ENCODE measurements at regions not wholly inside any gene's neighbourhood (a gene's known extent, or its start where the extent isn't known, plus 50 kb on each side); places are given as distances from the start of the nearest gene placed in this dataset.

DNA sequence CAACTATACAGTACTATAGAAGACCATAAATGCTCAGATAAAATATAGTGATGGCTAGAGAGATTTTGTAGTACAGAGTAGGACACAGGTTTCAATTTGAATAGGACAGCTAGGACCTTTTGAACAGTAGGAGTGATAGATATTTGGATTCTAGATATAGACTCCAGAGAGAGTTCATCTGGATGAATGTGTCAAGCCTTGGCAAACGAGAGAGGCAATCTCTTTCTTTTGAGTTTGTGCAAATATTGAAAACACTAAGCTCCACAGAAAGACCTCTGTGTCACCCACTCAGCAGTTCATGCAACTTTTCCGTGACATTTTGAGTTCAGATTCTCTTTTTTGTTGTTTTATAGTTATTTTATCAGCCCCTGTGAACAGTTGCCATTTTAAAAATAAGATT is 834.3 kb upstream of the COBL start:
- no peak for TF ChIP-seq EP300 (IDR thresholded peaks at IDR 0.05)
- H3K9me3 ChIP-seq: no peaks in the 10 kb centered on the region
- intact Hi-C loops (cut with DNase I; ENCODE audit: low total_unique reads): no loop called here
- WGBS, 5 donors: 31 to 46% (median 36%) methylated on average over 2 of the region's 2 CpGs
- H3K4me1 ChIP-seq: peaks cover 0 to 9% (median 0%) of the 10 kb centered on the region in 4 donors
- H3K4me3 ChIP-seq: no peak overlapping the region
- no peak overlapping the region for H3K27ac ChIP-seq
- no peaks in the 10 kb centered on the region for H3K36me3 ChIP-seq
- no peaks in the 10 kb centered on the region for H3K27me3 ChIP-seq
- DNase-seq: no peak

DNA sequence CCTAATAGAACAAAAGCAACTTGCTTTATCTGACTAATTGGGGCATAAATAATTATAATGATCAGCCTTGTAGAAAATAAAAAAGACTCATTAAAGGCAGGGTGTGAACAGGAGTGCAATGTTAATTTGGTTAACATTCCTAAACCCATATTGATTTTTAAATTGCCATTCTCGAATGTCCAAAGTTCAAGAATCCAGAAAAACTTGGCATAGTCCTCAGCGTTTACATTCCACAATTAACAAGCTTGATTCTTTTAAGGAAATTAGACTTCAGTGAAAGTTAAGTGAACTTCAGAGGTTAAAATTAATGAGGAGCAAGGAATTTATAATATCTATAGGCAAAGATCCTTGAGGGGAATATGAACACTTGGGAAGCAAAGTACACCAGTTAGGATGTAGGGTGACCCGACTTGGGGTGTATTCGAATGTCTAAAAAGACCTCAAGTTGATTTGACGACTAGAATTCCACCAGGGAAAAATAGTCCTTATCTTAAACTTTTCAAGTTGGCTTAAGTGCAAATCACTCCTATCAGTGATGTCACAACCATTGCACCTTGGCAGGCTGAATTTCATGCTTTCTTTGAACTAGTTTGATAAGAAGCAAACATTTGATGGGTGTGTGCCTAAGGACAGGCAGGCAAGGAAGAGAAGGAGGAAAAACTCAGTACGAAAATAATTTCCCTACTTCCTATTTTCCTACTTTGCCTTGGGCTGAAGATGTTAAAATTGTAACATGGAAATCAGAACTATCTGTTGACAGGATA is 830.4 kb upstream of the COBL start:
- H3K27me3 ChIP-seq: no peaks in the 10 kb centered on the region
- peak; percentile 47 to 72 for DNase-seq
- H3K4me1 ChIP-seq: peaks cover 0 to 9% (median 0%) of the 10 kb centered on the region in 4 donors
- TF ChIP-seq POLR2A (IDR thresholded peaks at IDR 0.05) (no peak), POLR2AphosphoS5 (IDR thresholded peaks at IDR 0.05) (peak in 2 of 3 donors; percentile 85 to 87)
- H3K4me3 ChIP-seq: no peak overlapping the region
- peak overlapping the region in 4 of 5 donors; percentile 33 to 63 (median 49) for H3K27ac ChIP-seq
- WGBS, 5 donors: 24 to 55% (median 37%) methylated on average over 6 of the region's 6 CpGs
- H3K36me3 ChIP-seq: no peaks in the 10 kb centered on the region
- intact Hi-C loops (cut with DNase I; ENCODE audit: low total_unique reads): no loop called here
- H3K9me3 ChIP-seq: no peaks in the 10 kb centered on the region

DNA sequence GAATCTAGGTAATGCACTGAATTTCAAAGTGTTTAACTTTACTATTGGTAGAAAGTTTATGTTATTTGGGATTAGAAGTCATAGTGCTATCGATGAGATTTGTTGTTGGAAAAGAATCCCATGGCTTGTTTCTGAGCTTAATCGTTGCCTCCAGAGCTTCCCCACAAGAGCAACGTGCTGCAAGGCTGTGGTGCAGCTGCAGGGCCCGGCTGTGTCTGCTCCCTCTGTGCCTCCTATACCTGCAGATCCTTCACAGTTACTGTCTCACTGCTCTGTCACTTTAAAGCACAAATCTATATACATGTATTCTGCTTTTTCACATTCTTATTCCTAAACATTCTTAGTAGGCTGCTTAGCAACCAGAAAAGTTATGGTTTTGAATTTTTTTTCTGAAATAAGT is 826.6 kb upstream of the COBL start:
- Histone ChIP-seq H3K9me3 (peaks cover 0 to 8% (median 0%) of the 10 kb centered on the region in 4 donors), H3K4me3 (no peak overlapping the region), H3K4me1 (peaks cover 0 to 9% (median 0%) of the 10 kb centered on the region in 4 donors), H3K27ac (no peak overlapping the region), H3K36me3 (no peaks in the 10 kb centered on the region), H3K27me3 (no peaks in the 10 kb centered on the region)
- intact Hi-C loops (cut with DNase I; ENCODE audit: low total_unique reads): no loop called here
- DNase-seq: no peak
- WGBS, 5 donors: 58 to 82% (median 73%) methylated on average over 4 of the region's 4 CpGs
- no peak for TF ChIP-seq POLR2A (IDR thresholded peaks at IDR 0.05)
- TF ChIP-seq, protein P1, sequence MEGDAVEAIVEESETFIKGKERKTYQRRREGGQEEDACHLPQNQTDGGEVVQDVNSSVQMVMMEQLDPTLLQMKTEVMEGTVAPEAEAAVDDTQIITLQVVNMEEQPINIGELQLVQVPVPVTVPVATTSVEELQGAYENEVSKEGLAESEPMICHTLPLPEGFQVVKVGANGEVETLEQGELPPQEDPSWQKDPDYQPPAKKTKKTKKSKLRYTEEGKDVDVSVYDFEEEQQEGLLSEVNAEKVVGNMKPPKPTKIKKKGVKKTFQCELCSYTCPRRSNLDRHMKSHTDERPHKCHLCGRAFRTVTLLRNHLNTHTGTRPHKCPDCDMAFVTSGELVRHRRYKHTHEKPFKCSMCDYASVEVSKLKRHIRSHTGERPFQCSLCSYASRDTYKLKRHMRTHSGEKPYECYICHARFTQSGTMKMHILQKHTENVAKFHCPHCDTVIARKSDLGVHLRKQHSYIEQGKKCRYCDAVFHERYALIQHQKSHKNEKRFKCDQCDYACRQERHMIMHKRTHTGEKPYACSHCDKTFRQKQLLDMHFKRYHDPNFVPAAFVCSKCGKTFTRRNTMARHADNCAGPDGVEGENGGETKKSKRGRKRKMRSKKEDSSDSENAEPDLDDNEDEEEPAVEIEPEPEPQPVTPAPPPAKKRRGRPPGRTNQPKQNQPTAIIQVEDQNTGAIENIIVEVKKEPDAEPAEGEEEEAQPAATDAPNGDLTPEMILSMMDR (IDR thresholded peaks at IDR 0.05): no peak
- TF ChIP-seq EP300 (IDR thresholded peaks at IDR 0.05): no peak
- TF ChIP-seq POLR2AphosphoS5 (IDR thresholded peaks at IDR 0.05): no peak

DNA sequence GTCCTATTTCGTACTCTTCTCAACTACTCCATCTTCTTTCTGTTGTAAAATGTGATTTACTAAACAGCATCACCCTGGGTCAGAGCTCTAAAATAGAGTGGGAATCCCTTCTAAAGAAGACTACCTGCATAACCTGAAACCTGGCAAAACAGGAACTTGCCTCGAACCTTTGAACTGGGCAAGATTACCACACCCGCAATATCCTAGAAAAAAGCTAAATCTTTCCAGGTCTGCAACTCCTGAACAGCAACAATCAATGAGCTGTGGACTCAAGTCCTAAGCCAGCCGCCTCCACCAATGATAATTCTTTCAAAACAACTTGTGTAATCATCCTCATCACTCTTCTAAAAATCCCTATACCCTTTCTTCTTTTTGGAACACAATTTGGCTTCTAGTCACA is 824.2 kb upstream of the COBL start:
- DNase-seq: no peak
- no peaks in the 10 kb centered on the region for H3K4me1 ChIP-seq
- no peaks in the 10 kb centered on the region for H3K27me3 ChIP-seq
- WGBS, 5 donors: 82 to 90% (median 87%) methylated on average over 4 of the region's 4 CpGs
- intact Hi-C loops (cut with DNase I; ENCODE audit: low total_unique reads): no loop called here
- no peaks in the 10 kb centered on the region for H3K36me3 ChIP-seq
- H3K27ac ChIP-seq: no peak overlapping the region
- peaks cover 0 to 8% (median 0%) of the 10 kb centered on the region in 4 donors for H3K9me3 ChIP-seq
- no peak overlapping the region for H3K4me3 ChIP-seq
- TF ChIP-seq POLR2AphosphoS5 (IDR thresholded peaks at IDR 0.05) (no peak), EP300 (IDR thresholded peaks at IDR 0.05) (no peak), POLR2A (IDR thresholded peaks at IDR 0.05) (no peak)
- TF ChIP-seq, protein P1 (IDR thresholded peaks at IDR 0.05): no peak

DNA sequence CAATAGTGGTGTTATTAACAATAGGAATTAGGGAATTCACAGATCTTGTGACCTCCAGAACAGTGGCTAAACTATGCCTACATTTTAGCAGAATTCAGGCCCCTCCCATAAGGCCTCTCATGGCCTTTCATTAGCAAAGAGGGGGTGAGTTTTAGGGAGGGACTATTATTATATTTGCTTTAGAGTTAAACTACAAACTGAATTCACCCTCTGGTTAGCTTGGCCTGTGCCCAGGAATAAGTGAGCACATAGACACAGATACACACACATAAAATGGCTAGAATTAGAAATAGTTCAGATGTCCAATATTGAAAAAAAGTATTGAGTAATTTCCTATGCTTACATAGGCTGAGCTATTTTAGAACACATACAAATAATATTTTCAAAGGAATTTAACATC is 818.8 kb upstream of the COBL start:
- no peaks in the 10 kb centered on the region for H3K36me3 ChIP-seq
- H3K4me1 ChIP-seq: no peaks in the 10 kb centered on the region
- no peak for DNase-seq
- H3K9me3 ChIP-seq: peaks cover 0 to 14% (median 0%) of the 10 kb centered on the region in 4 donors
- H3K27ac ChIP-seq: no peak overlapping the region
- no peak for TF ChIP-seq POLR2A (IDR thresholded peaks at IDR 0.05)
- TF ChIP-seq POLR2AphosphoS5 (IDR thresholded peaks at IDR 0.05): no peak
- TF ChIP-seq EP300 (IDR thresholded peaks at IDR 0.05): no peak
- TF ChIP-seq, protein P1 (IDR thresholded peaks at IDR 0.05): no peak
- no peak overlapping the region for H3K4me3 ChIP-seq
- intact Hi-C loops (cut with DNase I; ENCODE audit: low total_unique reads): no loop called here
- no peaks in the 10 kb centered on the region for H3K27me3 ChIP-seq
